ENCODE measurements at regions not wholly inside any gene's neighbourhood (a gene's known extent, or its start where the extent isn't known, plus 50 kb on each side); places are given as distances from the start of the nearest gene placed in this dataset.

- TF ChIP-seq CTCF (IDR thresholded peaks at IDR 0.05 in 2 of 3, conservative IDR thresholded peaks at IDR 0.05 in 1 of 3; ENCODE audit: control insufficient read depth in 2 of 3, extremely low read depth in 1 of 3, insufficient read depth in 1 of 3, low read depth in 3 of 3, low read length in 3 of 3), result no peak
- no peak for TF ChIP-seq NR2C2 (IDR thresholded peaks at IDR 0.05; ENCODE audit: borderline replicate concordance, control insufficient read depth, insufficient read length, low read depth)
- no peak for TF ChIP-seq EP300 (IDR thresholded peaks at IDR 0.05; ENCODE audit: borderline replicate concordance in 1 of 2, control insufficient read depth in 1 of 2, low read depth in 2 of 2, low read length in 2 of 2)
- no peak for TF ChIP-seq MEF2A (IDR thresholded peaks at IDR 0.05; ENCODE audit: insufficient read depth, low read depth, low read length)
- TF ChIP-seq IRF5 (IDR thresholded peaks at IDR 0.05; ENCODE audit: borderline replicate concordance), result no peak
- no peak for TF ChIP-seq CHD2 (IDR thresholded peaks at IDR 0.05; ENCODE audit: borderline replicate concordance, low read depth, low read length)
- TF ChIP-seq MAX (IDR thresholded peaks at IDR 0.05; ENCODE audit: low read depth, low read length), result no peak
- TF ChIP-seq ATF7 (IDR thresholded peaks at IDR 0.05; ENCODE audit: low read depth), result no peak
- TF ChIP-seq HDAC6 (IDR thresholded peaks at IDR 0.05; ENCODE audit: unreplicated experiment), result no peak
- TF ChIP-seq SMAD5 (IDR thresholded peaks at IDR 0.05; ENCODE audit: low read depth), result no peak
- no peak for TF ChIP-seq POLR2AphosphoS5 (IDR thresholded peaks at IDR 0.05; ENCODE audit: low read length)
- TF ChIP-seq SUZ12 (IDR thresholded peaks at IDR 0.05; ENCODE audit: unreplicated experiment), result no peak
- TF ChIP-seq CEBPZ (IDR thresholded peaks at IDR 0.05; ENCODE audit: low read depth, low read length), result no peak
Observed at GRCh38 chr10:131631619-131632018, 269.2 kb upstream of the PPP2R2D start.
